IMR-90 (cell line): ENCODE measurements at regions not wholly inside any gene's neighbourhood (a gene's known extent, or its start where the extent isn't known, plus 50 kb on each side); places are given as distances from the start of the nearest gene placed in this dataset.

Experiments used
- ATAC-seq: fragments of 200-7000 bp; cut with Tn5 transposase; 2 replicates; pipeline ENCODE4 v1.9.1; 2020; ENCODE audit warnings: low read depth, mild to moderate bottlenecking, moderate library complexity
- BruUV-seq: library from RNA; stranded (reverse); fragments of 400-500 nt; replicated peaks from 2 replicates; lab custom pipeline; 2021; lab: Mats Ljungman, UMichigan
- CTCF ChIA-PET: fragments of 300-600 bp; formaldehyde crosslinking; extraction: SDS; loops from one replicate; lab custom pipeline; 2021; ENCODE audit warnings: antibody characterized with exemption; lab: Yijun Ruan, JAX
- POLR2A ChIA-PET: fragments of 300-600 bp; sonication (Branson Sonifier 250); formaldehyde crosslinking; loops from one replicate; lab custom pipeline; 2022; ENCODE audit warnings: antibody characterized with exemption; ENCODE audit not compliant: unreplicated experiment; lab: Charles Lee
- DNase-seq: peaks from one replicate; pipeline ENCODE4 v3.0.0; 2013
- H2AFZ ChIP-seq: replicated peaks from 2 replicates; pipeline ENCODE3; 2013; ENCODE audit warnings: low read length, mild to moderate bottlenecking; ENCODE audit not compliant: poor library complexity
- H2AK5ac ChIP-seq: 2 replicates; pipeline ENCODE4 v1.6.1; 2013; ENCODE audit warnings: low read depth, low read length, inconsistent platforms
- H2AK9ac ChIP-seq: replicated peaks from 2 replicates; pipeline ENCODE3; 2013; ENCODE audit warnings: mild to moderate bottlenecking, low read depth, low read length, moderate library complexity; ENCODE audit not compliant: poor library complexity
- H2BK120ac ChIP-seq: 2 replicates; pipeline ENCODE4 v1.6.1; 2013; ENCODE audit warnings: low read depth, low read length, inconsistent platforms
- H2BK15ac ChIP-seq: 3 replicates; pipeline ENCODE4 v1.6.1; 2013; ENCODE audit warnings: low read depth, low read length, inconsistent platforms
- H2BK20ac ChIP-seq: 2 replicates; pipeline ENCODE4 v1.6.1; 2013; ENCODE audit warnings: low read depth, mild to moderate bottlenecking, inconsistent platforms, low read length, moderate library complexity
- H2BK5ac ChIP-seq: 2 replicates; pipeline ENCODE4 v1.6.1; 2013; ENCODE audit warnings: mild to moderate bottlenecking, low read depth, low read length, inconsistent platforms; ENCODE audit not compliant: poor library complexity, severe bottlenecking
- H3K14ac ChIP-seq: replicated peaks from 2 replicates; pipeline ENCODE4 v1.6.1; 2013; ENCODE audit warnings: low read depth, low read length, inconsistent platforms
- H3K18ac ChIP-seq: 2 replicates; pipeline ENCODE4 v1.6.1; 2013; ENCODE audit warnings: low read depth, low read length, control low read depth
- H3K23ac ChIP-seq: 2 replicates; pipeline ENCODE4 v1.6.1; 2013; ENCODE audit warnings: low read depth, low read length, inconsistent platforms
- H3K27ac ChIP-seq: 2 replicates; pipeline ENCODE4 v1.5.1; 2013; ENCODE audit warnings: mild to moderate bottlenecking, control low read depth, low read length; ENCODE audit not compliant: insufficient read depth
- H3K27me3 ChIP-seq: 2 replicates; pipeline ENCODE4 v1.6.1; 2013; ENCODE audit warnings: low read length; ENCODE audit not compliant: control insufficient read depth, insufficient read depth
- H3K36me3 ChIP-seq: 2 replicates; pipeline ENCODE4 v1.6.1; 2013; ENCODE audit warnings: low read length, mixed read lengths; ENCODE audit not compliant: control insufficient read depth, insufficient read depth
- H3K4ac ChIP-seq: 2 replicates; pipeline ENCODE4 v1.6.1; 2013; ENCODE audit warnings: low read depth, low read length, inconsistent platforms
- H3K4me1 ChIP-seq: 2 replicates; pipeline ENCODE4 v1.6.1; 2013; ENCODE audit warnings: low read length, mixed read lengths; ENCODE audit not compliant: control insufficient read depth, insufficient read depth
- H3K4me2 ChIP-seq: 2 replicates; pipeline ENCODE4 v1.6.1; 2013; ENCODE audit warnings: low read depth, mild to moderate bottlenecking, control low read depth, low read length, moderate library complexity
- H3K4me3 ChIP-seq: 2 replicates; pipeline ENCODE4 v1.5.1; 2013; ENCODE audit warnings: low read depth, mild to moderate bottlenecking, control low read depth, low read length, moderate library complexity; ENCODE audit not compliant: insufficient read depth
- H3K56ac ChIP-seq: 2 replicates; pipeline ENCODE4 v1.6.1; 2013; ENCODE audit warnings: low read length, inconsistent platforms; ENCODE audit not compliant: insufficient read depth; ENCODE audit errors: extremely low read depth
- H3K79me1 ChIP-seq, 2 experiments: 2 replicates each; pipeline ENCODE4 v1.6.1; 2013; ENCODE audit warnings: low read length in 2 of 2, inconsistent platforms in 1 of 2, low read depth in 1 of 2
- H3K9ac ChIP-seq: 2 replicates; pipeline ENCODE4 v1.6.1; 2013; ENCODE audit warnings: low read depth, low read length, control low read depth
- H3K9me1 ChIP-seq: 2 replicates; pipeline ENCODE4 v1.6.1; 2013; ENCODE audit warnings: low read length, inconsistent platforms; ENCODE audit not compliant: insufficient read depth
- H3K9me3 ChIP-seq: 2 replicates; pipeline ENCODE4 v1.6.1; 2013; ENCODE audit warnings: low read length; ENCODE audit not compliant: control insufficient read depth, insufficient read depth
- H4K20me1 ChIP-seq: 2 replicates; pipeline ENCODE4 v1.6.1; 2013; ENCODE audit warnings: low read length, inconsistent platforms; ENCODE audit not compliant: insufficient read depth
- H4K5ac ChIP-seq: 2 replicates; pipeline ENCODE4 v1.6.1; 2013; ENCODE audit warnings: mild to moderate bottlenecking, low read depth, low read length, control low read depth
- H4K8ac ChIP-seq, 2 experiments: 2 replicates each; pipeline ENCODE4 v1.6.1; 2013; ENCODE audit warnings: low read depth in 2 of 2, low read length in 2 of 2, control low read depth in 1 of 2, inconsistent platforms in 1 of 2
- H4K91ac ChIP-seq: 2 replicates; pipeline ENCODE4 v1.6.1; 2013; ENCODE audit warnings: low read depth, low read length, inconsistent platforms; ENCODE audit not compliant: insufficient read depth
- CEBPB ChIP-seq: IDR thresholded peaks from 2 replicates; pipeline ENCODE4 v1.6.1; 2012; ENCODE audit warnings: low read depth, low read length, improper control_type of control experiment
- FOS ChIP-seq: fragments of 150-350 bp; IDR thresholded peaks from 2 replicates; pipeline ENCODE4 v1.6.1; 2016; ENCODE audit warnings: low read depth, low read length
- MAFK ChIP-seq: IDR thresholded peaks from 2 replicates; pipeline ENCODE4 v1.6.1; 2012; ENCODE audit warnings: low read depth, low read length, improper control_type of control experiment
- MAZ ChIP-seq: IDR thresholded peaks from 2 replicates; pipeline ENCODE4 v1.6.1; 2012; ENCODE audit warnings: low read depth, mild to moderate bottlenecking, low read length, improper control_type of control experiment, moderate library complexity, borderline replicate concordance
- MXI1 ChIP-seq: IDR thresholded peaks from 2 replicates; pipeline ENCODE4 v1.6.1; 2012; ENCODE audit warnings: low read depth, mild to moderate bottlenecking, low read length, moderate library complexity, borderline replicate concordance
- NFE2L2 ChIP-seq: fragments of 150-350 bp; IDR thresholded peaks from 2 replicates; pipeline ENCODE4 v1.6.1; 2016; ENCODE audit warnings: low read depth, mild to moderate bottlenecking, low read length
- RAD21 ChIP-seq: IDR thresholded peaks from 2 replicates; pipeline ENCODE4 v1.6.1; 2012; ENCODE audit warnings: low read length, improper control_type of control experiment
- RFX5 ChIP-seq: IDR thresholded peaks from 2 replicates; pipeline ENCODE4 v1.8.0; 2012; ENCODE audit warnings: low read depth, mild to moderate bottlenecking, low read length, moderate library complexity
- SMC3 ChIP-seq: fragments of 150-350 bp; IDR thresholded peaks from 2 replicates; pipeline ENCODE4 v1.6.1; 2016; ENCODE audit warnings: low read depth, mild to moderate bottlenecking, antibody characterized with exemption, low read length, moderate library complexity
- WGBS, 2 experiments: methylation state at CpG; one replicate each; pipeline versions ENCODE4 v1.1.5 to v1.1.7; 2013; ENCODE audit warnings: missing lambda C conversion rate in 2 of 2; ENCODE audit not compliant: insufficient read length in 1 of 2; ENCODE audit errors: extremely low coverage in 2 of 2; 5-methylcytosine and 5-hydroxymethylcytosine counted together
- dilution Hi-C: fragments of 300-500 bp; cut with HindIII; formaldehyde crosslinking; loops from one replicate; pipeline ENCODE4 v1.14.3; 2018; ENCODE audit warnings: low sequenced_read_pairs; ENCODE audit not compliant: unreplicated experiment
- in situ Hi-C: fragments of 300-500 bp; cut with MboI; formaldehyde crosslinking; loops from 3 replicates; pipeline ENCODE4 v1.14.3; 2019; ENCODE audit warnings: low sequenced_read_pairs, inconsistent platforms, mixed read lengths
- intact Hi-C: fragments of 100-400 bp; cut with micrococcal nuclease; formaldehyde crosslinking; loops from 2 replicates; pipeline ENCODE4 v1.10.0; 2022

GRCh38 chr2:208781166-208781565, 374.6 kb downstream of the PTH2R start:
- H3K9ac ChIP-seq, result no peak overlapping the region
- no peaks in the 10 kb centered on the region for H3K27me3 ChIP-seq
- in situ Hi-C loops, result no loop called here
- H3K27ac ChIP-seq, result no peak overlapping the region
- no peak overlapping the region for H2BK15ac ChIP-seq
- BruUV-seq, result no TSS peak
- no peak overlapping the region for H2BK20ac ChIP-seq
- no peak overlapping the region for H2BK120ac ChIP-seq
- no peak overlapping the region for H3K4me3 ChIP-seq
- no peaks in the 10 kb centered on the region for H3K79me1 ChIP-seq
- H3K18ac ChIP-seq, result no peak overlapping the region
- no peak overlapping the region for H2AK9ac ChIP-seq
- H4K20me1 ChIP-seq, result no peaks in the 10 kb centered on the region
- ATAC-seq, result no peak
- H3K9me1 ChIP-seq, result no peaks in the 10 kb centered on the region
- H3K56ac ChIP-seq, result no peak overlapping the region
- H3K23ac ChIP-seq, result no peak overlapping the region
- no peak for DNase-seq
- H4K8ac ChIP-seq, result no peak overlapping the region
- POLR2A ChIA-PET, result no interaction called here
- no peak overlapping the region for H3K4me2 ChIP-seq
- H3K4me1 ChIP-seq, result no peaks in the 10 kb centered on the region
- no peak overlapping the region for H3K14ac ChIP-seq
- H2AFZ ChIP-seq, result no peak overlapping the region
- dilution Hi-C loops, result no loop called here
- intact Hi-C loops, result no loop called here
- no CpG with 5 or more reads among the region's 1 CpG for WGBS, 2 experiments
- no peak overlapping the region for H2AK5ac ChIP-seq
- peaks cover 3% of the 10 kb centered on the region; the same call in 1 of the 2 replicates for H3K9me3 ChIP-seq
- CTCF ChIA-PET, result no interaction called here
- no peak overlapping the region for H4K5ac ChIP-seq
- TF ChIP-seq MAZ (no peak), FOS (no peak), CEBPB (no peak), MXI1 (no peak), MAFK (no peak), RAD21 (no peak), SMC3 (no peak), NFE2L2 (no peak), RFX5 (no peak)
- H3K36me3 ChIP-seq, result no peaks in the 10 kb centered on the region
- no peak overlapping the region for H2BK5ac ChIP-seq
- no peak overlapping the region for H3K4ac ChIP-seq
- no peak overlapping the region for H4K91ac ChIP-seq
